Osteocyte (in vitro differentiated cells): ENCODE measurements at regions not wholly inside any gene's neighbourhood (a gene's known extent, or its start where the extent isn't known, plus 50 kb on each side); places are given as distances from the start of the nearest gene placed in this dataset.

Source experiments
- DNase-seq: peaks from one replicate; pipeline ENCODE4 v3.0.0; 2021; ENCODE audit warnings: mixed read lengths; ENCODE audit not compliant: unreplicated experiment; ENCODE audit errors: extremely low spot score
- H3K27ac Mint-ChIP-seq: one replicate; pipeline ENCODE4 v1.8.0; 2021; ENCODE audit warnings: mild to moderate bottlenecking, mixed read lengths; ENCODE audit not compliant: unreplicated experiment
- H3K27me3 Mint-ChIP-seq: one replicate; pipeline ENCODE4 v1.8.0; 2021; ENCODE audit warnings: mixed read lengths; ENCODE audit not compliant: unreplicated experiment
- H3K36me3 Mint-ChIP-seq: one replicate; pipeline ENCODE4 v1.8.0; 2021; ENCODE audit warnings: mixed read lengths; ENCODE audit not compliant: unreplicated experiment
- H3K4me1 Mint-ChIP-seq: one replicate; pipeline ENCODE4 v1.8.0; 2021; ENCODE audit warnings: mixed read lengths; ENCODE audit not compliant: unreplicated experiment
- H3K4me3 Mint-ChIP-seq: one replicate; pipeline ENCODE4 v1.8.0; 2021; ENCODE audit warnings: mild to moderate bottlenecking, moderate library complexity, mixed read lengths; ENCODE audit not compliant: unreplicated experiment
- H3K9me3 Mint-ChIP-seq: one replicate; pipeline ENCODE4 v1.8.0; 2021; ENCODE audit warnings: mixed read lengths; ENCODE audit not compliant: unreplicated experiment
- CTCF ChIP-seq: fragments of 200-600 bp; sonication (generic); IDR thresholded peaks from 2 replicates; pipeline ENCODE4 v1.5.0; 2021; ENCODE audit warnings: antibody characterized with exemption, mild to moderate bottlenecking, moderate library complexity

- peaks cover 23% of the 10 kb centered on the region for H3K9me3 Mint-ChIP-seq
- no peak for TF ChIP-seq CTCF
- DNase-seq: no peak
- H3K4me1 Mint-ChIP-seq: no peaks in the 10 kb centered on the region
- H3K36me3 Mint-ChIP-seq: no peaks in the 10 kb centered on the region
- no peak overlapping the region for H3K27ac Mint-ChIP-seq
- no peak overlapping the region for H3K4me3 Mint-ChIP-seq
- no peaks in the 10 kb centered on the region for H3K27me3 Mint-ChIP-seq
Observed at GRCh38 chr7:67983486-67983885, 986.9 kb downstream of the TYW1 start.

GRCh38 chr7:67984326-67984725 is 987.7 kb downstream of the TYW1 start:
- no peak overlapping the region for H3K27ac Mint-ChIP-seq
- no peaks in the 10 kb centered on the region for H3K4me1 Mint-ChIP-seq
- H3K36me3 Mint-ChIP-seq: no peaks in the 10 kb centered on the region
- no peak overlapping the region for H3K4me3 Mint-ChIP-seq
- peaks cover 27% of the 10 kb centered on the region for H3K9me3 Mint-ChIP-seq
- no peaks in the 10 kb centered on the region for H3K27me3 Mint-ChIP-seq
- TF ChIP-seq CTCF: no peak
- DNase-seq: no peak

GRCh38 chr7:67989142-67989541 is 992.5 kb downstream of the TYW1 start:
- no peak for DNase-seq
- H3K36me3 Mint-ChIP-seq: no peaks in the 10 kb centered on the region
- no peak overlapping the region for H3K27ac Mint-ChIP-seq
- no peak overlapping the region for H3K4me3 Mint-ChIP-seq
- no peak for TF ChIP-seq CTCF
- peaks cover 13% of the 10 kb centered on the region for H3K9me3 Mint-ChIP-seq
- no peaks in the 10 kb centered on the region for H3K27me3 Mint-ChIP-seq
- H3K4me1 Mint-ChIP-seq: no peaks in the 10 kb centered on the region

- Mint-ChIP-seq H3K27me3 (no peaks in the 10 kb centered on the region), H3K9me3 (peaks cover 13% of the 10 kb centered on the region), H3K27ac (no peak overlapping the region), H3K4me3 (no peak overlapping the region), H3K36me3 (no peaks in the 10 kb centered on the region), H3K4me1 (no peaks in the 10 kb centered on the region)
- no peak for DNase-seq
- TF ChIP-seq CTCF: no peak
Observed at GRCh38 chr7:67990003-67990402, 993.4 kb downstream of the TYW1 start.

DNA sequence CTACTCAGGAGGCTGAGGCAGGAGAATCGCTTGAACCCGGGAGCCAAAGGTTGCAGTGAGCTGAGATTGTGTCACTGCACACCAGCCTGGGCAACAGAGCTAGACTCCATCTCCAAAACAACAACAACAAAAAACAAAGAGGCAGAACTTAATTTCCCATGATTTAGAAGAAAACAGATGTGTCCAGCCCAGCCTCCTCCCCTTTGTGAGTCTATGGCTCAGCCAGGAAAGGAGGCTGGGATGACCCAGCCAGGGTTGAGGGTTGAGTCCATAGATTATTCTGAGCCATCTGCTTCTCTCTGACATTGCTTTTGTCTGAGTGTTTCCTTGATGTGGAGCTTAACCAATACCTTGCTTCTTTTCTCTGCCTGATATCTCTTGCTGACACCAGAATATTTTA is 994.1 kb downstream of the TYW1 start:
- Mint-ChIP-seq H3K36me3 (no peaks in the 10 kb centered on the region), H3K9me3 (peaks cover 13% of the 10 kb centered on the region), H3K4me1 (no peaks in the 10 kb centered on the region), H3K27ac (no peak overlapping the region), H3K27me3 (no peaks in the 10 kb centered on the region), H3K4me3 (no peak overlapping the region)
- TF ChIP-seq CTCF: no peak
- no peak for DNase-seq
